ENCODE measurements at regions not wholly inside any gene's neighbourhood (a gene's known extent, or its start where the extent isn't known, plus 50 kb on each side); places are given as distances from the start of the nearest gene placed in this dataset.
"Not testable (repeated sequence)": the region's sequence is repeated elsewhere in the genome, so short reads cannot be mapped to it uniquely, and the experiment has no call there.

DNA sequence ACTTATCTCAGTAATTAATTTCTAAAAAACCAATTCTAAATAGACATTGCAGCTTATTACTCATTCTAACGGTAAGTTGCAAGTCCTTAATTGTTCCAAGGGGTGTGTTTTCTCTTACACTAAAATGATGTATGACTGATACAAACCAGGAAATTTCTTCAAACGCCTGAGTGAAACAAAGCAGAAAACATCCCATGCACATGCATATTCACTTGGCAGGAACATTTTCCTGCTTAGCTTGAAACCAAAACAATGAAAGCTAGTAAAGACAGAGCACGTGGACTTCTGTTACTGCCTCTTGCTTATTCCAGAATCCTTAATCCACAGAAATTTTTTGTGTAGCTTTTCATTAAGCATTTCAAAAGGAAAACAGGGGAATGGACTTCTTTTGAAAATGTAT is 187.7 kb downstream of the MTERF1 start:
- no peak for DNase-seq (ENCODE audit: low spot score)

DNA sequence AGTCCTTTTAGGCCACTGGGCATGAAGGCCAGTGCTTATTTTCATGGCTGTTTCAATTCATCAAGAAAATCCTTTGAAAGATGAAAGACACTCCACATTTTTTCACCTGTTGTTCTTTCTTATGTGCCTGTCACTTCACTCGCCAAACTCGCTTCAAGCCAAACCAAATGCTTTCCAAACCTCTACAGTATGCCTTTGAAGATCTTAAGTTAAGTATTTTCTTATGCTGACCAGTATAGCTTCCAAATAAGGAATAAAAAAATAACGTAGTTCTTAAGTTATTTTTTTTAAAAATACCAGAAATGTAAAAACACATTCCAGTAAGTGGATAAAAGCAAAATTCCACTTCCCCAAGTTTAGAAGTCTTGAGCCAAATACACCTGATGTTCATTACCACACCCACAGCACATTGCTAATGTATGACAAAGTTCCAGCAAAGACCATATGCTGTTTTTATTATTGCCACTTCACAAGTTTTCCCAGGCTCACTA is 186.1 kb downstream of the MTERF1 start:
- no peak for DNase-seq (ENCODE audit: low spot score)

DNA sequence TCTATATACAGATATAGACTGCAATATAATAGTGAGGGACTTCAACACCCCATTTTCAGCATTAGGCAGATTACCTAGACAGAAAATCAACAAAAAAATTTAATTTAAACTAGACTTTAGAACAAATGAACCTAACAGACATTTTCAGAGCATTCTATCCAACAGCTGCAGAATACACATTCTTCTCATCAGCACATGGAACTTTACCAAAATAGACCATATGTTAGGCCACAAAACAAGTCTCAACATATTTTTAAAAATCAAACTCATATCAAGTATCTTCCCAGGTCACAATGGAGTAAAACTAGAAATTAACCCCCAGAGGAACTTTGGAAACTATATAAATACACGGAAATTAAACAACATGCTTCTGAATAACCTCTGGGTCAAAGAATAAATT is 169.6 kb downstream of the MTERF1 start:
- DNase-seq (ENCODE audit: low spot score), result no peak

DNA sequence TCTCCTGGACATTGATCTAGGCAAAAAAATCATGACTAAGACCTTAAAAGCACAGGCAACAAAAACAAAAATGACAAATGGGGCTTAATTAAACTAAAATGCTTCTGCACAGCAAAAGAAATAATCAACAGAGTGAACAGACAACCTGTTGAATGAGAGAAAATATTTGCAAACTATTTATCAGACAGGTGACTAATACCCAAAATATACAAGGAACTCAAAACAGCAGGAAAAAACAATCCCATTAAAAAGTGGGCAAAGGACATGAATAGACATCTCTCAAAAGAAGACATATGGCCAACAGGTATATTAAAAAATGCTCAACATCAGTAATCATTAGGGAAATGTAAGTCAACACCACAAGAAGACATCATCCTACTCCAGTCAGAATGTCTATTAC is 166.8 kb downstream of the MTERF1 start:
- no peak for DNase-seq (ENCODE audit: low spot score)

DNA sequence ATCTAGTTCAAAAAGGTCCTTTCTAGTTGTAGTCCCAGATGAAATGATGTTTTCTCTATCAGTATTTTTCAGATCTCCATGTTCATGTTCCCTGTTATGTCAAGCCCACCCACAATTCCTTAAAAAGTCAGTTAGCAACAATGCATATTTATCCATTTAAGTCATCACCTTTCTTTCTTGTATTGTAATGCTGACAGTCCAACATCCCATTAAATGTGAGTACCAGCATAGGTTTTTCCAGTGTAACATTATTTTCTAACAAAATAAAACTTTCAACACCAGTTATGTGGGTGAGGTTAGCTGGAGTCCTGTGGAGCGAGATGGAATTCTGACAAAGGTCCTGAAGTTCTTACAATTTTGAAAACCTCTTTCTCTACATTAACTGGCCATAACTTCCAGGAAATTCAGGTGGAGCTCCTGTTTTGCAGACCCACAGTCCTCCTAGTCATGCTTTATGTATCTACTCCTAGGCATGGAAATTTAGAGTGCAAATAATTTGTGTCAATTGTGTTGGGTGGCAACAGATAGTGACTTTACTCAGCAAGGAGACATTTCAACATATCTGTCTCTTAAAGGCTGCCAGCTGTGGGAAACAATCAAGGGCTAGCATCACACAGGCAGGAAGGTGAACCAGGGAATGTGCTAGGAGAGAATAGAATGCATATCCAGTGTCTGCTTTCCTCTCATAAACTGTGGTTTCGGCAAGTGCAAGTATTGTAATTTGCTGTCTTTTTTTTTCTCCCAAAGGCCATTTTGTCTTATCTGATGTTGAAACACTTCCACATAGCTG is 162.6 kb downstream of the MTERF1 start:
- DNase-seq (ENCODE audit: low spot score), result no peak

DNA sequence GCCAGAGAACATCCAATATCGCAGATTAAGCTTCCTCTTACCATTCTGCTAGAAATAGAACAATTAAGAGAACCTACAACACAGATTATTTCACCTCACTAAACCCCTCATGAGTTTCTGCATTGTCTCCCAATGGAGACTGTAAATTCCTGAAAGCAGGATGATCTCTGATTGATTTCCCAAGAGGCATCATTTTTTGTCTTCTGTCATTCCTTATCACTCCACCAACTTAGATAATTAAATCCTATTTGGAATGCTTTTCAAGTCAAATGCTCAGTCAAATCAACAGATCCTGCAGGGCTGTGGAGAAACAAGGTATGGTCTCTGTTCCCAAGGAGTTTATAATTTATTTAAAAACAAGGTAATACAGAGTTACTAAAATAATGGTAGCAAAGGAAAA is 161.5 kb downstream of the MTERF1 start:
- no peak for DNase-seq (ENCODE audit: low spot score)

DNA sequence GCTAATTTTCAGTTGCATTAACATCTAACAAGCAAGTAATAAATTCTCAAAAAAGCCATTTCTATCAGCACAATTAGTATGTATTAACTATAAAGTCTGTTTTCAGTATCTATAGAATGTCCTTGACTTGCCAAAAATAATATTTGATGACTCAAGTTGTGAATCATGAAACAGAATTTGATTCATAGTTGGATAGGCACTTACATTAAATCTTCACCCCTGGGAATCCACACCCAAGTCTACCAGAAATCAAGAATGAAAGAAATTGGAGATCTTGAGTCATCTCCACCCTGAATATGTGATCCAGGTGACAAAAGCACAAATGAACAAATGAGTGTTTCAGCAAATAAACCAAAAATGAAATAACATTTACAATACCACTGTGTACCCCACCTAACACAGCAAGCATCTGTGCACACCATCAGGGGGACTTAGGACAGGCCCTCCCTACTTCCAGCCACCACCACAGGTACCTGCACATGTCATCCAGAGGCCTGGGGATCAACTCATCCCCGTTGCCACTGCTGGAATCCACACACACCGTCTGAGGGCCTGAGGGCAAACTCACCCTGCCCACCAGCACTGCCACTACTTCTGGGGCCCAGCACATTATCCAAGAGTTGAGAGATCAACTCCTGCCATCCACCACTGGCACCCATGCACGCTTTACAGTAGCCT is 160.1 kb downstream of the MTERF1 start:
- DNase-seq (ENCODE audit: low spot score), result no peak

DNA sequence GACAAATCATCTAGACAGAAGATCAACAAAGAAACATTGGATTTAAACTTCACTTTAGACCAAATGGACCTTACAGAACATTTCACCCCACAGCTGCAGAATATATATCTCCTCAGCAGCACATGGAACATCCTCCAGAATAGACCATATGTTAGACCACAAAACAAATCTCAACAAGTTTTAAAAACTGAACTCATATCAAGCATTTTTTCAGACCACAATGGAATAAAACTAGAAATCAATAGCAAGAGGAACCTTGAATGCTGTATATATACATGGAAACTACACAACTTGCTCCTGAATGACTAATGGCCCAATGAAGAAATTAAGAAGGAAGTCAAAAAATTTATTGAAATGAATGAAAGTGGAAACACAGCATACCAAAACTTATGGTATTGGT is 157.7 kb downstream of the MTERF1 start:
- no peak for DNase-seq (ENCODE audit: low spot score)

DNA sequence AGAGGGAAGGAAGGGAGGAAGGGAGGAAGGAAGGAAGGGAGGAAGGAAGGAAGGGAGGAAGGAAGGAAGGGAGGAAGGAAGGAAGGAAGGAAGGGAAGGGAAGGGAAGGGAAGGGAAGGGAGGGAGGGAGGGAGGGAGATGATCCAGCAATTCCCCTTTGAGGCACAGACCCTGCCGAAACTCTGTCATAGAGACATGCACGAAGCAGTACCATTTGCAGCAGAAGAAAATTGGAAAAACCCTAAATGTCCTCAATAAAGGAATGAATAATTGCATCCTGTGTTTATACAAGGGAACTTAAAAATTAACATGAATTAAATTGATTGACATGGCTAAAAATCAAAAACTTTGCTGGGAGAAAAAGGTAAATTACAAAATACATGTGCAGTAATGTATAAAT is 151.5 kb downstream of the MTERF1 start:
- not testable (repeated sequence) for DNase-seq (ENCODE audit: low spot score)

DNA sequence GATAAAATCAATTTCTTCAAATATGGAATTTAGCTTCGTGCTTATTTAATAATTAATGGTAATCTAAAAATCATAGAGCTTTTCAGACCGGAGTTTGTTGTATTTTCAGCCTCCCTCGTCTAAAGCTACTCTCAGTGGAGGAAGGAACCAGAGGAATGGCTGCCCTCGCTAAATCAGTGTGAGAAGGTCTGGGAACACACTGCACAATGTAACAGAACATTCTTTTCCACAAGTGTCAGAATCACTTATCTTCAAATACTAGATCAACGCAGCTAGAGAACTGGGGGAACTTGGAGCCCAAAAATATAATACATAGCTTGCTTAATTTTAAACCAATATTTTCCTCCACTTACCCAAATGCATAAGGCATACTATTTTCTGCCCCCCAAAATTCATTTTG is 148.5 kb downstream of the MTERF1 start:
- DNase-seq (ENCODE audit: low spot score), result no peak

DNA sequence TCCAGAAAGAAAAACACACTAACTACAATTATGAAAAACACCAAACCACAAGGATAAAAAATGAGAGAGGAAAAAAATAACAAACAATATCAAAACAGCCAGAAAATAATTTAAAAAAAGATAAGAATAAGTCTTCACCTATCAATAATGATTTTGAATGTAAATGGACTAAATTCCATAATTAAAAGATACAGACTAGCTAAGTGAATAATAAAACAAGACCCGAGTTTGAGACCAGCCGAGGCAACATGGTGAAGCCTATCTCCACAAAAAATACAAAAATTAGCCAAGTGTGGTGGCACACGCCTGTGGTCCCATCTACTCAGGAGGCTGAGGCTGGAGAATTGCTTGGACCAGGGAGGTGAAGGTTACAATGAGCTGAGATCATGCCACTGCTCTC is 131.1 kb downstream of the MTERF1 start:
- no peak for DNase-seq (ENCODE audit: low spot score)

DNA sequence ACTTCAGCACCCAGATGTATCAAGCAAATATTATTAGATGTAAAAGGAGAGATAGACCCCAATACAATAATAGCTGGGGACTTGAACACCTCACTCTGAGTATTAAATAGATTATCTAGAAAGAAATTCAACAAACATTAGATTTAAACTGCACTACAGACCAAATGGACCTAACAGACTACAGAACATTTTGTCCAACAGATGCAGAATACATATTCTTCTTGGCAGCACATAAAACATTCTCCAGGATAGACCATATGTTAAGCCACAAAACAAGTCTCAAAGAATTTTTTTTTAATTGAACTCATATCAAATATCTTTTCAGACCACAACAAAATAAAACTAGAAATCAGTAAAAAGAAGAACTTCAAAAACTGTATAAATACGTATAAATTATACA is 130.4 kb downstream of the MTERF1 start:
- DNase-seq (ENCODE audit: low spot score), result no peak

DNA sequence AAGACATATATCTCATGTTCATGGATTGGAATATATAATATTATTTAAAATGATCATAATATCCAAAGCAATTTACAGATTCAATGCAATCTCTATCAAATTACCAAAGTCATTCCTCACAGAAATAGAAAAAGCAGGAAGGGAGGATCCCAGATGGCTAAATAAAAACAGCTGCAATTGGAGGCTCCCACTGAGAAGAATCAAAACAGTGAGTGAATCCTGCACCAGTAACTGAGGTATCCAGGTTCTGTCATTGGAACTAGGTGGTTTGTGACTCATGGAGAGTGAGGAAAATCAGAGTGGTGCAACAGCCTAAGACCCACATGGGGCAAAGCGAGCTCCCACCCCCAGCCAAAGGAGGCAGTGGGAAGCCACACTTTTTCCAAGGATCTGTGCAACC is 128.4 kb downstream of the MTERF1 start:
- DNase-seq (ENCODE audit: low spot score), result no peak

DNA sequence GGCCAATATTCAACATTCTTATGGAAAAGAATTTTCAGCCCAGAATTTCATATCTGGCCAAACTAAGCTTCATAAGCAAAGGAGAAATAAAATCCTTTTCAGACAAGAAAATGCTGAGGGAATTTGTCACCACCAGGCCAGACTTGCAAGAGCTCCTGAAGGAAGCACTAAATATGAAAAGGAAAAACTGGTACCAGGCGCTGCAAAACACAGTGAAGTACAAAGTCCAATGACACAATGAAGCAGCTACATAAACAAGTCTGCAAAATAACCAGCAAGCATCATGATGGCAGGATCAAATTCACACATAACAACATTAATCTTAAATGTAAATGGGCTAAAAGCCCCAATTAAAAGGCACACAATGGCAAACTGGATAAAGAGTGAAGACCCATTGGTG is 126.2 kb downstream of the MTERF1 start:
- not testable (repeated sequence) for DNase-seq (ENCODE audit: low spot score)

DNA sequence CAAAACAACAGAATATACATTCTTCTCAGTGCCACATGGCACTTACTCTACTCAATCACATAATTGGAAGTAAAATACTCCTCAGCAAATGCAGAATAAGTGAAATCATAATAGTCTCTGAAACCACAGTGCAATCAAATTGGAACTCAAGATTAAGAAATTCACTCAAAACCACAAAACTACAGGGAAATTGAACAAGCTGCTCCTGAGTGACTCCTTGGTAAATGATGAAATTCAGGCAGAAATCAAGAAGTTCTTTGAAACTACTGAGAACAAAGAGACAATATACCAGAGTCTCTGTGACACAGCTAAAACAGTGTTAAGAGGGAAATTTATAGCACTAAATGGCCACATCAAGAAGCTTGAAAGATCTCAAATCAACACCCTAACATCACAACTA is 125.4 kb downstream of the MTERF1 start:
- DNase-seq (ENCODE audit: low spot score), result not testable (repeated sequence)

DNA sequence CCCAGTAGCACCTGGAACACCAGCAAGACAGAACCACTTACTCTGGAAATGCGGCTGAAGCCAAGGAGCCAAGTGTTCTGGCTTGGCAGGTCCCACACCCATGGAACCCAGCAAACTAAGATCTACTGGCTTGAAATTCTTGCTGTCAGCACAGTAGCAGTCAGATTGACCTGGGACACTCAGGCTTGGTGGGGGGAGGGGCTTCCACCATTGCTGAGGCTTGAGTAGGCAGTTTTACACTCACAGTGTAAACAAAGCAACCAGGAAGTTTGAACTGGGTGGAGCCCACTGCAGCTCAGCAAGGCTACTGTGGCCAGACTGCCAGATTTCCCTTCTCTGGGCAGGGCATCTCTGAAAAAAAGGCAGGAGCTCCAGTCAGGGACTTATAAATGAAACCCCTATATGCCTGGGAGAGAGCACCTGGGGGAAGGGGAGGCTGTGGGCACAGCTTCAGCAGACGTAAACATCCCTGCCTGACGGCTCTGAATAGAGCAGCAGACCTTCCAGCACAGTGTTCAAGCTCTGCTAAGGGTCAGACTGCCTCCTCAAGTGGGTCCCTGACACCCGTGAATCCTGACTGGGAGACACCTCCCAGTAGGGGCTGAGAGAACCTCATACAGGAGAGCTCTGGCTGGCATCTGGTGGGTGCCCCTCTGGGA is 121.2 kb downstream of the MTERF1 start:
- no peak for DNase-seq (ENCODE audit: low spot score)

DNA sequence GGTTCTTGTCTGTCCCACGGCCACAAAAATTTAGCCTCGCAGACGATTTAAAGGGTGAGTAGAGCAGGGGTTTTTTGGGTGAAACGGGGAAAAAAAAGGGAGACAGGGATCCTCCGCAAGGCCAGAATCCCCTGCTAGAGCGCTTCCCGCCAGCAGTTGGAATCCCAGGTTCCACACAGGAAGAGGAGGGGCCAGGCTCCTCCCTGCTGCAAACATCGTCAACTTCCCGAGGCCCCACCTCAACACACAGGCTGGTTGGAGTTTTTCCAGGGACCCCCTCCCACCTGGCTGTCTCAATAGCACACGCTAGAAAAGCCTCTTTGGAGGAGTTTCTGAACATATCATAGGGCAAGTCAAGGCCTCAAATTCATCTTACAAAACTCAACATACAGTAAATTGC is 112.7 kb downstream of the MTERF1 start:
- no peak for DNase-seq (ENCODE audit: low spot score)

DNA sequence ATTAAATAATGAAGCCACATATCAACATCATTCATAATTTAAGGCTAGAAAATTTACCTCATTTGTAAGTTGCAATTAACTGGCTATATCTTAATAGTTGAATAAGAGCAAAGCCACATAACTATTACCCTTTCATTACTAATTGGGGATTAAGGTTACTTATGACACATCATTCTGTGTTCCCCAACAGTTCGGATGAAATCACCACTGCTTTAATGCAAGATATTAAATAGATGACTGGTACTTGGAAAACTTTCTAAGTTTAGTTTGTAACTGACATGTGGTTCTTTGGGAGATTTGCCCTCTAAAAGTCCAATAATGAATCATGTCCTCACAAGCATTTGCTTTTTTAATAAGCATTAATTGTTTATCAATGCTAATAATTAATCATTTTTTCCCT is 109.1 kb downstream of the MTERF1 start:
- no peak for DNase-seq (ENCODE audit: low spot score)

DNA sequence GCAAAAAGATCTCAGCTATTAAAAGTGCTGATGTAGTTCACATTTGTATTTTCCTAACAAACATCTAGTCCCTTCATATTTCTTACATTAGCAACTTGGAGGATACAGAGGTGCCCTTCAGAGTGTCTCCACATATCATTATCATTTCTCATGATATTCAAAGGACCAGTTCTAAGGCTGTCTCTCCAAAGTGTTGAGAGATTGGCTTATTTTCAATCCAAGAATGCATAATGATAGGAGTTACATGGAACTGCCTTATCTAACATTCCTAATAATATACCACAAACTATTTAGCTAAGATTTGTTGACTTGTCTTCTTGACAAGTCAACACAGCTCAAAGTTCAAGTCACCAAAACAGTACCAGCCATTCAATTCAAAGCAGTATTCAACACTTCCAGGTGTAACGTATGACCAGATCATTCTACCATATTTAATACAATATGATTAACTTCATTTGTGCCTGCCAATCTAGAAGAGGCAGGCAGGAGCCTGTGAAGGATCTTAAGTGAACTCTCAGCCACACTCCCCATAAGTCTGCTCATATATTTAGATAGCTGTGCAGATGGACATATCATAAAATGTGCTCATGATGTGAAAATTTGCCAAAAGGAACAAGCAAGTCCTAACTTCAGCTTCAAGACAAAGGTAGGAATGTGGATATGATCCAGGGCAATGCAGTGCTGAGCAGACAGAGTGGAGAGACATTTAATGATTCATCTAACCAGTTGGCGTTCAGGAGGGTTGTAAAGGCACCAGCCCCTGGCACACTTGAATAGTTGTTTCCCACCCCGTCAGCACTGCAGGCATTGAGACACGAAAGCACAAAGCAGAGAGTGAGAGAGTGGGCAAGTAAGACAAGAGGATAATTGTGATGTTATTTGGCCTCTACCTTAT is 108.3 kb downstream of the MTERF1 start:
- no peak for DNase-seq (ENCODE audit: low spot score)

DNA sequence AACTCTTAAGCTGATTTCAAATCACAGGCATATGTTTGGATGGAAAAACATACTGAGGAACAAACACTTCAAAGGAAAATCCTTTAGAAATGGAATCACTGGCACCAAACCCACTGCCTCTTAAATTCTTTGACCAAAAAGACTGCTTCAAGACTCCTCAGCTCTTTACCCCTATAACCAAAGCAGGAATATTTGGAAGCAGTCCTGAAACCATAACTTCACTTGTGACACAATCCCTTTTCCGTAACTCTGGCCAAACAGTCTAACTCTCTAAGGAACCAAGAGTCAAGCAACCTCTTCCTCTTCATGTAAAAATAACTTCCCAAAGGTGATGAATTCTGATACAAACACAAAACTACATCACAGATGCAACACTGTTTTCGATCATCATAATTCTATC is 104.3 kb downstream of the MTERF1 start:
- DNase-seq (ENCODE audit: low spot score), result no peak

DNA sequence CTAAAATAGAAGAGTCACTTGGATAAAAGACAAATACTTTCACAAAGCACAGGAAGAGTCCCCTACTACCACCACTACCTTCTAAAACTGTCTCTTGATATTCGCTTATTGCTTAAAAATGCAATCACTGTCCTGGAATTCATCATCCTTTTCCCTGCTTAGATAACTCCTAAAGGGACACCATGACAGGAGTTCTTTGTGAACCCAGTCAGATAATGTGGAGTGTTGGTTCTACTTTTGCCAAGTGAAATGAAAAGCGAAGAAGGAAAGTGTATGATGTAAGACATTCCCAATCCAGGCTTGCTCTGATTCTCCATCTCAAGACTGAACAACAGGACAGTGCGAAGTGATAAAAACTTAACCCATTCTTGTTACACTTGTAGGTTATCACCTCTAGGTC is 103.0 kb downstream of the MTERF1 start:
- DNase-seq (ENCODE audit: low spot score), result no peak

DNA sequence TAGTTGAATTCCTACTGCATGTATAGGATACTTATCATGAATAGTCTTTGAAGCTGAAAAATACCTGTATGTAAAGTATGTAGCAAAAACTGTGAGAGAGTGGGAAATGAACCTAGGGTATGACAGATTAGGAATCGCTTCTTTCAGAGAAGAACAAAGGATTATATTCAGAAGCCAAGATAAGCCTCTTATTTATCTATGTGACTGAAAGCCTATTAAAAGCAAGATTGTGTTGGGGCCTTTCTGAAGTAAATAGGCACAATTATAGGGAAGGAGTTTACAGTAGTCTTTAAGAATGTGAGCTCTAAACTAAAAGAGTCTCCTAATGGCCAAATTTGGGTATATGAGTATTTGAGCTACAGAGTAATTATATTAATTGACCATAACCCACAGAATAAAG is 102.1 kb downstream of the MTERF1 start:
- DNase-seq (ENCODE audit: low spot score), result no peak

Data from activated CD4-positive, alpha-beta T cell treated with anti-CD3 and anti-CD28 coated beads, Interleukin-2, Interleukin-4, amounts not matched to agents 100 ng/mL and 50 ng/mL, durations not matched to agents 16 hours and 8 hours (primary cell).